ENCODE measurements at regions not wholly inside any gene's neighbourhood (a gene's known extent, or its start where the extent isn't known, plus 50 kb on each side); places are given as distances from the start of the nearest gene placed in this dataset.

DNA sequence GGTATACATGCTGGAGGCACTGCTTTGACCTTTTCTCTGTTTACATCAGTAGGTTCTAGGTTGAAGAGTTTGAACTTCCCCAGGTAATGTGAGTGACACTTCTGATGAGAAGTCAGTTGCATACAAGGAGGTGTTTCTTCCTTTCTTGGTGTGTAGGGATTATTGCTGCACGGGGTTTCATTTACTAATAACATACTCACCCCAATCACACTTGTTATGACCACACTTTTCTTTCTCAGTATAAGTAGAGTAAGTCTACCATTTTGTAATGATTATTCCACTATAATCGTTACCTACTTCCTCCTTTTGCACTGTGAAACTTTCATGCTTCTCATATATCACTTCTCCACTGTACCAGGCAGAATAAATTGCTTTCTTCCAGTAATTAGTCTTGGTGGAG lies 138.0 kb downstream of the TNFSF13B start:
- TF ChIP-seq POLR2A (IDR thresholded peaks at IDR 0.05): no peak
- TF ChIP-seq, protein P1, sequence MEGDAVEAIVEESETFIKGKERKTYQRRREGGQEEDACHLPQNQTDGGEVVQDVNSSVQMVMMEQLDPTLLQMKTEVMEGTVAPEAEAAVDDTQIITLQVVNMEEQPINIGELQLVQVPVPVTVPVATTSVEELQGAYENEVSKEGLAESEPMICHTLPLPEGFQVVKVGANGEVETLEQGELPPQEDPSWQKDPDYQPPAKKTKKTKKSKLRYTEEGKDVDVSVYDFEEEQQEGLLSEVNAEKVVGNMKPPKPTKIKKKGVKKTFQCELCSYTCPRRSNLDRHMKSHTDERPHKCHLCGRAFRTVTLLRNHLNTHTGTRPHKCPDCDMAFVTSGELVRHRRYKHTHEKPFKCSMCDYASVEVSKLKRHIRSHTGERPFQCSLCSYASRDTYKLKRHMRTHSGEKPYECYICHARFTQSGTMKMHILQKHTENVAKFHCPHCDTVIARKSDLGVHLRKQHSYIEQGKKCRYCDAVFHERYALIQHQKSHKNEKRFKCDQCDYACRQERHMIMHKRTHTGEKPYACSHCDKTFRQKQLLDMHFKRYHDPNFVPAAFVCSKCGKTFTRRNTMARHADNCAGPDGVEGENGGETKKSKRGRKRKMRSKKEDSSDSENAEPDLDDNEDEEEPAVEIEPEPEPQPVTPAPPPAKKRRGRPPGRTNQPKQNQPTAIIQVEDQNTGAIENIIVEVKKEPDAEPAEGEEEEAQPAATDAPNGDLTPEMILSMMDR (IDR thresholded peaks at IDR 0.05): no peak

Measured in heart left ventricle (tissue), 13 donors.